ENCODE measurements at regions not wholly inside any gene's neighbourhood (a gene's known extent, or its start where the extent isn't known, plus 50 kb on each side); places are given as distances from the start of the nearest gene placed in this dataset.

DNA sequence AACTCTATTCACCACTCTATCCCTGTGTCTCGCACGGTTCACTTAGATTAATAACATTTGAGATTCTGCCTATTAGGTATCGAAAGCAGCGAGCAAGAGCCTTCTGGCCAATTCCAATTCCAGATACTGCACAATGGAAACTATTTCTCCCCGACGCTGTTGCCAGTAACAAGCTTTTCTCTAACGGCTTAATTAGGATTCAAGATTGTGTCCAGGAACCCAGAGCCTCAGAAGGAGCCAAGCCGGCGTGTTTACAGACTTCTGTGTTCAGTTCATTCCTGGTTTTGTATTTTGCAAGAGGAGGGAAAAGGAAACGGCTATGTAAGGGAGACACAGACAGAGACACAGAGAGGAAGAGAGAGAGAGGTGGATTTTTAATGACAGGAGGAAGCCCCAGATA is 185.6 kb downstream of the DICER1 start:
- no peak overlapping the region for H3K27ac ChIP-seq (ENCODE audit: control insufficient read depth, insufficient read depth, low read length)
- FAIRE-seq, result no peak
- H3K9me1 ChIP-seq (ENCODE audit: control insufficient read depth, extremely low read depth, insufficient read depth, low read length), result no peaks in the 10 kb centered on the region
- H4K20me1 ChIP-seq (ENCODE audit: control insufficient read depth, extremely low read depth, insufficient read depth, low read length), result no peaks in the 10 kb centered on the region
- no peaks in the 10 kb centered on the region for H3K79me2 ChIP-seq (ENCODE audit: control insufficient read depth, insufficient read depth, low read length)
- no peaks in the 10 kb centered on the region for H3K27me3 ChIP-seq (ENCODE audit: control insufficient read depth, extremely low read depth, insufficient read depth, low read length)
- H3K9me3 ChIP-seq (ENCODE audit: control insufficient read depth, low read depth, low read length), result no peaks in the 10 kb centered on the region
- no peak overlapping the region for H2AFZ ChIP-seq (ENCODE audit: control insufficient read depth, low read length)
- no peak overlapping the region for H3K4me2 ChIP-seq (ENCODE audit: control insufficient read depth, extremely low read depth, insufficient read depth, low read depth, low read length)
- dilution Hi-C loops (cut with MboI; ENCODE audit: extremely low pct_ligation_motif_present, low sequenced_read_pairs), result no loop called here
- no peak for DNase-seq (ENCODE audit: low read depth, low spot score)
- TF ChIP-seq, protein P1, sequence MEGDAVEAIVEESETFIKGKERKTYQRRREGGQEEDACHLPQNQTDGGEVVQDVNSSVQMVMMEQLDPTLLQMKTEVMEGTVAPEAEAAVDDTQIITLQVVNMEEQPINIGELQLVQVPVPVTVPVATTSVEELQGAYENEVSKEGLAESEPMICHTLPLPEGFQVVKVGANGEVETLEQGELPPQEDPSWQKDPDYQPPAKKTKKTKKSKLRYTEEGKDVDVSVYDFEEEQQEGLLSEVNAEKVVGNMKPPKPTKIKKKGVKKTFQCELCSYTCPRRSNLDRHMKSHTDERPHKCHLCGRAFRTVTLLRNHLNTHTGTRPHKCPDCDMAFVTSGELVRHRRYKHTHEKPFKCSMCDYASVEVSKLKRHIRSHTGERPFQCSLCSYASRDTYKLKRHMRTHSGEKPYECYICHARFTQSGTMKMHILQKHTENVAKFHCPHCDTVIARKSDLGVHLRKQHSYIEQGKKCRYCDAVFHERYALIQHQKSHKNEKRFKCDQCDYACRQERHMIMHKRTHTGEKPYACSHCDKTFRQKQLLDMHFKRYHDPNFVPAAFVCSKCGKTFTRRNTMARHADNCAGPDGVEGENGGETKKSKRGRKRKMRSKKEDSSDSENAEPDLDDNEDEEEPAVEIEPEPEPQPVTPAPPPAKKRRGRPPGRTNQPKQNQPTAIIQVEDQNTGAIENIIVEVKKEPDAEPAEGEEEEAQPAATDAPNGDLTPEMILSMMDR (optimal IDR thresholded peaks at IDR 0.05 in 1 of 3, IDR thresholded peaks at IDR 0.05 in 1 of 3, conservative IDR thresholded peaks at IDR 0.05 in 1 of 3; ENCODE audit: extremely low read depth in 1 of 3, insufficient read depth in 2 of 3, low read length in 3 of 3), result no peak
- no peak for TF ChIP-seq EZH2 (IDR thresholded peaks at IDR 0.05; ENCODE audit: low read length)
- H3K4me3 ChIP-seq (ENCODE audit: control insufficient read depth in 2 of 3, extremely low read depth in 1 of 3, insufficient read depth in 2 of 3, low read depth in 1 of 3, low read length in 3 of 3), result no peak overlapping the region
- no peaks in the 10 kb centered on the region for H3K4me1 ChIP-seq (ENCODE audit: control insufficient read depth, extremely low read depth, insufficient read depth, low read length)
- no peak overlapping the region for H3K9ac ChIP-seq (ENCODE audit: control insufficient read depth, extremely low read depth, insufficient read depth, low read length)
- H3K36me3 ChIP-seq (ENCODE audit: control insufficient read depth in 2 of 2, extremely low read depth in 1 of 2, insufficient read depth in 2 of 2, low read length in 2 of 2), result no peaks in the 10 kb centered on the region

DNA sequence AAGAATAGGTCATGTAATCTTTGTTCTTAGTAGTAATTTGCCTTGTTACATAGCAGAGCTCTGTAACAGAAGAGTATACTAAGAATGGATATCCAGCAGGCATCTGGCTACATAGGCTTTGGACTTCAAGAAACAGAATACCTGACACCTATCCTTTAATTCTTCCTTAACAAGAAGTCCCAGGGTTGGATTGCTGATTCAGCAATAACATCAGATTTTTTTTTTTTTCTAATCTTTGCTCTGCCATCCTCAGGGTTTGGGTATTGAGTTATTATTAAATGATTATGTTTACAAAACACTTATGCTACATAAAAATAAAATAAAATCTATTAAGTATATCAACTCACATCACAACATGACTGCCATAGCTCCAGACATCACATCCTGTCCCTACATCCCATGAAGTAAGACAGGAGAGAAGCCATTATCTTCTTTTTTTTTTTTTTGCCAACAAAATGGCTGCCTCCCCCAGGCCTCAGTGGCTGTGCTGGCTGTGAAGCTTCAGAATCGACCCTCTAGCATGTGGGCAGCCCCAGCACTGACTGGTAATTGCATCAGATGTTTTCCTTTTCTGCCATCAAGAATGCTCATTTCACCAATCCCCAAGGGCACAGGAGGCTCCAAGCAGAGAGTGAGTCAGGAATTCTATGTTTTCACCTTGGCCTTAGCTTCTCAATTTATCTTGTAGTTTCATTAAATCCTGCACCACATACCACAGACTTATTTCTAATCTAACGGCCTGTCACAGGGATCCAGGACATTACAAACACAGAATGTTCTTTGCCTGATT is 186.2 kb downstream of the DICER1 start:
- TF ChIP-seq, protein P1 (optimal IDR thresholded peaks at IDR 0.05 in 1 of 3, IDR thresholded peaks at IDR 0.05 in 1 of 3, conservative IDR thresholded peaks at IDR 0.05 in 1 of 3; ENCODE audit: extremely low read depth in 1 of 3, insufficient read depth in 2 of 3, low read length in 3 of 3), result no peak
- Histone ChIP-seq H3K27me3 (ENCODE audit: control insufficient read depth, extremely low read depth, insufficient read depth, low read length) (no peaks in the 10 kb centered on the region), H3K9ac (ENCODE audit: control insufficient read depth, extremely low read depth, insufficient read depth, low read length) (no peak overlapping the region), H3K9me1 (ENCODE audit: control insufficient read depth, extremely low read depth, insufficient read depth, low read length) (no peaks in the 10 kb centered on the region), H3K36me3 (ENCODE audit: control insufficient read depth in 2 of 2, extremely low read depth in 1 of 2, insufficient read depth in 2 of 2, low read length in 2 of 2) (no peaks in the 10 kb centered on the region), H3K27ac (ENCODE audit: control insufficient read depth, insufficient read depth, low read length) (no peak overlapping the region), H3K4me1 (ENCODE audit: control insufficient read depth, extremely low read depth, insufficient read depth, low read length) (no peaks in the 10 kb centered on the region), H3K79me2 (ENCODE audit: control insufficient read depth, insufficient read depth, low read length) (no peaks in the 10 kb centered on the region), H2AFZ (ENCODE audit: control insufficient read depth, low read length) (no peak overlapping the region), H3K4me2 (ENCODE audit: control insufficient read depth, extremely low read depth, insufficient read depth, low read depth, low read length) (no peak overlapping the region), H3K9me3 (ENCODE audit: control insufficient read depth, low read depth, low read length) (no peaks in the 10 kb centered on the region), H4K20me1 (ENCODE audit: control insufficient read depth, extremely low read depth, insufficient read depth, low read length) (no peaks in the 10 kb centered on the region), H3K4me3 (ENCODE audit: control insufficient read depth in 2 of 3, extremely low read depth in 1 of 3, insufficient read depth in 2 of 3, low read depth in 1 of 3, low read length in 3 of 3) (no peak overlapping the region)
- FAIRE-seq (no peak), DNase-seq (ENCODE audit: low read depth, low spot score) (no peak)
- dilution Hi-C loops (cut with MboI; ENCODE audit: extremely low pct_ligation_motif_present, low sequenced_read_pairs), result no loop called here

Measured in keratinocyte (primary cell).